NCI-H2227 (cell line): ENCODE measurements at regions not wholly inside any gene's neighbourhood (a gene's known extent, or its start where the extent isn't known, plus 50 kb on each side); places are given as distances from the start of the nearest gene placed in this dataset.
A peak's percentile ranks its signal among the peaks of the same experiment; 100 is the strongest.
"Not testable (repeated sequence)": the region's sequence is repeated elsewhere in the genome, so short reads cannot be mapped to it uniquely, and the experiment has no call there.

Experiments
- DNase-seq: peaks from one replicate; lab custom pipeline; 2025; ENCODE audit not compliant: unreplicated experiment; lab: John Stamatoyannopoulos, UW

- DNase-seq, result no peak
Observed at GRCh38 chr1:222416001-222416791, 131.7 kb downstream of the HHIPL2 start.

- DNase-seq, result no peak
Observed at GRCh38 chr1:222415441-222415840, 132.5 kb downstream of the HHIPL2 start.

GRCh38 chr1:222413991-222414549, 133.8 kb downstream of the HHIPL2 start:
- DNase-seq, result no peak

- DNase-seq, result no peak
Observed at GRCh38 chr1:222413436-222413835, 134.5 kb downstream of the HHIPL2 start.

GRCh38 chr1:222404710-222405109, 143.2 kb downstream of the HHIPL2 start:
- DNase-seq, result no peak

- DNase-seq, result no peak
Observed at GRCh38 chr1:222399197-222399596, 148.7 kb downstream of the HHIPL2 start.

- no peak for DNase-seq
Observed at GRCh38 chr1:222394224-222394623, 153.7 kb downstream of the HHIPL2 start.

GRCh38 chr1:222392556-222392955, 155.3 kb downstream of the HHIPL2 start:
- no peak for DNase-seq

- no peak for DNase-seq
Observed at GRCh38 chr1:222390181-222390580, 157.7 kb downstream of the HHIPL2 start.

- DNase-seq, result peak; percentile 12
Observed at GRCh38 chr1:222387007-222387814, 160.7 kb downstream of the HHIPL2 start.

- no peak for DNase-seq
Observed at GRCh38 chr1:222385955-222386354, 161.9 kb downstream of the HHIPL2 start.

- DNase-seq, result no peak
Observed at GRCh38 chr1:222385262-222385661, 162.6 kb downstream of the HHIPL2 start.

- no peak for DNase-seq
Observed at GRCh38 chr1:222384531-222384930, 163.4 kb downstream of the HHIPL2 start.

- DNase-seq, result no peak
Observed at GRCh38 chr1:222382171-222382570, 165.7 kb downstream of the HHIPL2 start.

- no peak for DNase-seq
Observed at GRCh38 chr1:222377428-222378088, 170.3 kb downstream of the HHIPL2 start.

- DNase-seq, result not testable (repeated sequence)
Observed at GRCh38 chr1:222376791-222377190, 171.1 kb downstream of the HHIPL2 start.

- DNase-seq, result no peak
Observed at GRCh38 chr1:222375701-222376100, 172.2 kb downstream of the HHIPL2 start.

GRCh38 chr1:222373831-222374602, 173.9 kb downstream of the HHIPL2 start:
- no peak for DNase-seq

- no peak for DNase-seq
Observed at GRCh38 chr1:222373216-222373615, 174.7 kb downstream of the HHIPL2 start.

GRCh38 chr1:222372221-222372620, 175.7 kb downstream of the HHIPL2 start:
- DNase-seq, result no peak
